HG02840 (cell line): ENCODE measurements at regions not wholly inside any gene's neighbourhood (a gene's known extent, or its start where the extent isn't known, plus 50 kb on each side); places are given as distances from the start of the nearest gene placed in this dataset.
"Not testable (repeated sequence)": the region's sequence is repeated elsewhere in the genome, so short reads cannot be mapped to it uniquely, and the experiment has no call there.

Experiments used
- ATAC-seq: cut with Tn5 transposase; IDR thresholded peaks from one replicate; pipeline ENCODE4 v1.9.1; 2021; ENCODE audit warnings: mild to moderate bottlenecking, moderate library complexity, moderate number of reproducible peaks; ENCODE audit not compliant: unreplicated experiment, low FRiP score

- no peak for ATAC-seq
Observed at GRCh38 chr6:169019727-169020491, 233.7 kb downstream of the THBS2 start.

- ATAC-seq, result no peak
Observed at GRCh38 chr6:169019111-169019510, 234.5 kb downstream of the THBS2 start.

- ATAC-seq, result no peak
Observed at GRCh38 chr6:169016758-169017157, 236.9 kb downstream of the THBS2 start.

GRCh38 chr6:169014211-169015197 lies 239.1 kb downstream of the THBS2 start:
- ATAC-seq, result no peak

- ATAC-seq, result no peak
Observed at GRCh38 chr6:169009628-169010027, 244.0 kb downstream of the THBS2 start.

GRCh38 chr6:169008641-169009257 lies 244.9 kb downstream of the THBS2 start:
- ATAC-seq, result no peak

- no peak for ATAC-seq
Observed at GRCh38 chr6:169005166-169005565, 248.5 kb downstream of the THBS2 start.

- no peak for ATAC-seq
Observed at GRCh38 chr6:169000022-169000421, 253.6 kb downstream of the THBS2 start.

GRCh38 chr6:168999392-168999791 lies 254.3 kb downstream of the THBS2 start:
- ATAC-seq, result no peak

GRCh38 chr6:168996356-168996625 lies 257.4 kb downstream of the THBS2 start:
- no peak for ATAC-seq

GRCh38 chr6:168995526-168996355 lies 257.9 kb downstream of the THBS2 start:
- no peak for ATAC-seq

GRCh38 chr6:168994956-168995355 lies 258.7 kb downstream of the THBS2 start:
- ATAC-seq, result no peak

GRCh38 chr6:168992446-168993144 lies 261.1 kb downstream of the THBS2 start:
- no peak for ATAC-seq

- not testable (repeated sequence) for ATAC-seq
Observed at GRCh38 chr6:168991695-168992094, 262.0 kb downstream of the THBS2 start.

GRCh38 chr6:168990019-168990751 lies 263.5 kb downstream of the THBS2 start:
- ATAC-seq, result no peak

- no peak for ATAC-seq
Observed at GRCh38 chr6:168989421-168989820, 264.2 kb downstream of the THBS2 start.

GRCh38 chr6:168988801-168989200 lies 264.8 kb downstream of the THBS2 start:
- ATAC-seq, result no peak

- ATAC-seq, result no peak
Observed at GRCh38 chr6:168988280-168988679, 265.4 kb downstream of the THBS2 start.

- no peak for ATAC-seq
Observed at GRCh38 chr6:168985705-168986104, 267.9 kb downstream of the THBS2 start.
